ENCODE measurements at regions not wholly inside any gene's neighbourhood (a gene's known extent, or its start where the extent isn't known, plus 50 kb on each side); places are given as distances from the start of the nearest gene placed in this dataset.

DNA sequence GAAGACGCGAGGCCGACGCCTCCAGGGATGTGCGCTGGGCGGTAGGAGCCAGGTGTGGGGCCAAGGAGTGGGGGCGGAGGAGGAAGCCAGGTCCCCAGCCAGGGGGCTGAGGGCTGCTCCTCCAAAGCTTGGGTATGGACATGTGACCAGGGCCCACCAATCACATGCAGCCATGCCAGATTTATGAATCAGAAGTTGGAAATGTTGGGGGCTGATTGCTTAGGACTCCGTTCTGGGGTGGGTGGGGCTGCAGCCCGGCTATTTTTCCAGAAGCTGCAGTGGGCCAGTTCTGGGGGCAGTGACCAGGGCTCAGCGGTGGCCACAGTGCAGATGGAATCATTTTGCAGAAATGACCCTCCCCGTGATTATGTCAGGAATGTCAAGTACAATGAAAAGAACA is 96.0 kb downstream of the CEBPB start:
- peak; percentile 75 for DNase-seq (ENCODE audit: low spot score)
- TF ChIP-seq, protein P1, sequence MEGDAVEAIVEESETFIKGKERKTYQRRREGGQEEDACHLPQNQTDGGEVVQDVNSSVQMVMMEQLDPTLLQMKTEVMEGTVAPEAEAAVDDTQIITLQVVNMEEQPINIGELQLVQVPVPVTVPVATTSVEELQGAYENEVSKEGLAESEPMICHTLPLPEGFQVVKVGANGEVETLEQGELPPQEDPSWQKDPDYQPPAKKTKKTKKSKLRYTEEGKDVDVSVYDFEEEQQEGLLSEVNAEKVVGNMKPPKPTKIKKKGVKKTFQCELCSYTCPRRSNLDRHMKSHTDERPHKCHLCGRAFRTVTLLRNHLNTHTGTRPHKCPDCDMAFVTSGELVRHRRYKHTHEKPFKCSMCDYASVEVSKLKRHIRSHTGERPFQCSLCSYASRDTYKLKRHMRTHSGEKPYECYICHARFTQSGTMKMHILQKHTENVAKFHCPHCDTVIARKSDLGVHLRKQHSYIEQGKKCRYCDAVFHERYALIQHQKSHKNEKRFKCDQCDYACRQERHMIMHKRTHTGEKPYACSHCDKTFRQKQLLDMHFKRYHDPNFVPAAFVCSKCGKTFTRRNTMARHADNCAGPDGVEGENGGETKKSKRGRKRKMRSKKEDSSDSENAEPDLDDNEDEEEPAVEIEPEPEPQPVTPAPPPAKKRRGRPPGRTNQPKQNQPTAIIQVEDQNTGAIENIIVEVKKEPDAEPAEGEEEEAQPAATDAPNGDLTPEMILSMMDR (IDR thresholded peaks at IDR 0.05; ENCODE audit: extremely low read depth, missing control alignments), result no peak

DNA sequence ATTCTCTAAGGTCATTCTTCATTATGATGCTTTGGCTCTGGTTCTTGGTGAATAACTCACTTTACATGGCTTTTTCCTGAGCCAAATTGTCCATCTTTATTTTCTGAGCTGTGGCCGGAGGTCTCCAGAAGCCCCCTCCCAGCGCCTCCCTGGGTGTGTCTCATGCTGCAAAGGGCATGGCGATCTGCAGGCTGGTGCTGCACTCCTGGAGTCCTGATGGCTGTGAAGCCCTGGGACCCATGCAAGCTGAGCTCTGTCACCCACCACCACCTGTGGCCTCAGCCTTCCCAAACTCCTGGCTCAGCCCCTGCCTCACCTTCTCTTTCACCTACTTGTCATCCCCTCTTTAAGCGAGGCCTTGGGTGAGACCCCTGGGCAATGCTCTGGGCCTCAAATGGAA is 96.9 kb downstream of the CEBPB start:
- no peak for DNase-seq (ENCODE audit: low spot score)
- TF ChIP-seq, protein P1 (IDR thresholded peaks at IDR 0.05; ENCODE audit: extremely low read depth, missing control alignments), result no peak

DNA sequence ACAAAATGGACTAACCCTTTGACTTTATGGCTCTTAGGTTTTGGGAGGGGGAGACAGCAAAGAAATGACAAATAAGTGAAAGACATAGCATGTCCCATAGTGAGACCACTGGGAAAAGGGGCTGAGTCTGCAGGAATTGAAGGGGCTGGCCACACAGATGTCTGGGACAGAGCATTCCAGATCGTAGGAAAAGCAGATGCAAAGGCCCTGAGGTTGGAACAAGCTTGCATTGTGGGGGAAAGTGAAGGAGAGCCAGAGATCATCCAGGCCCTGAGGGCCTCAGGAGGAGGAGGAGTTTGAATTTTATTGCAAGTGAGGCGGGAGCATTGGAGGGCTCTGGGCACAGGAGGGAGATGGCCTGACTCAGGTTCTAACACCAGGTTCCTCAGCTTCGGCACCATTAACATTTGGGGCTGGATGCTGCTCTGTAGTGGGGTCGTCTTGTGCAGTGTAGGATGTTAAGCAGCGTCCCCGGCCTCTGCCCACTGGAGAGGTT is 97.5 kb downstream of the CEBPB start:
- TF ChIP-seq, protein P1 (IDR thresholded peaks at IDR 0.05; ENCODE audit: extremely low read depth, missing control alignments), result no peak
- no peak for DNase-seq (ENCODE audit: low spot score)

DNA sequence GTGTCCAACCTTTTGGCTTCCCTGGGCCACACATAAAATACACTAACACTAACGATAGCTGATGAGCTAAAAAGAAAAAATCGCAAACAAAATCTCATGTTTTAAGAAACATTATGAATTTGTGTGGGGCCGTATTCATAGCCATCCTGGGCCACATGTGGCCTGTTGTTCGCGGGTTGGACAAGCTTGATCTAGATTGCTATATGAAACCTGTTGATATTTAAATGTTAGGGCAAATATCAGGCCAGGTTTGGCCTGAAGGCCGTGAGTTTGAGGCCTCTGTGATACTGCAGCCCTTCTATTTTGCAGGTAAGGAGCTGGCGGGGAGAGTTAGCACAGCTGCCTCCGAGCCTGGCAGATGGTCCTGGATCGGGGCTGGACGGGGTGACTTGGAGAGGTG is 99.0 kb downstream of the CEBPB start:
- DNase-seq (ENCODE audit: low spot score), result no peak
- TF ChIP-seq, protein P1 (IDR thresholded peaks at IDR 0.05; ENCODE audit: extremely low read depth, missing control alignments), result no peak

DNA sequence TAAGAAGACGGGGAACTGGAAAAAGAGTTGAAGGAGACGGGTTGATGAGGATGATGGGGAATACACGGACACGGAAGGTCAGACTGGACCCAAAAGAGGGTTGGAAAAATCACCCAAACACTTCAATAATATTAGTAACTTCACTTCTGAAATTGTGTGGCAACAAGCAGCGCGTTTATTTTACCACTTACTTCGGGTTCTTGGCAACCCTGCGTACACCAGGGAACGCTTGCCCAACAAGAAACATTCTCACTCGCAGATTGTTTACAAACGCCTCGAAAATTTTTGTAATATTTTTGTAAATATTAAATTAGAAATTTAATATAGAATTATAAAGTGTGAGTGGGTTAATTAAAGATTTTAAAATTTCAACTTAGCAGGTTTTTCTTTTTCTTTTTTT is 99.5 kb downstream of the CEBPB start:
- TF ChIP-seq, protein P1 (IDR thresholded peaks at IDR 0.05; ENCODE audit: extremely low read depth, missing control alignments), result no peak
- no peak for DNase-seq (ENCODE audit: low spot score)

DNA sequence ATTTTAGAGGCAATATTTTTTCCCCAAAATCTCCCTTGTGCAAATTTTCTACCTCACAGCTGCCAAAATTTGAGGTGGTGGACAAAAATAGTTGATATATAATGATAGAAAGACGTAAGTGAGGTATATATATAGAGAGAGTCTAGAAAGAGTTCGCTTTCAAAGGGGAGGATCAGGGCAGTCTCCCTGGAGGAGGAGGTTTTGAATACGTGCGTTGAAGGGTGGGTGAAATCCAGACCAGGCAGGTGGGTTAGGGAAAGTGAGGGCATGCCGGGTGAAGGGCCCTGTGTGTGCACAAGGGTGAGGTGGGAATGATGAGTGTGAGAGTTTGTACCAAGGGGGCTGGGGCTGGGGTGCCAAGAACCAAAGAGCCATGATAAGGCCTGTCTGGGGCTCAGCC is 100.2 kb downstream of the CEBPB start:
- TF ChIP-seq, protein P1 (IDR thresholded peaks at IDR 0.05; ENCODE audit: extremely low read depth, missing control alignments), result no peak
- no peak for DNase-seq (ENCODE audit: low spot score)

DNA sequence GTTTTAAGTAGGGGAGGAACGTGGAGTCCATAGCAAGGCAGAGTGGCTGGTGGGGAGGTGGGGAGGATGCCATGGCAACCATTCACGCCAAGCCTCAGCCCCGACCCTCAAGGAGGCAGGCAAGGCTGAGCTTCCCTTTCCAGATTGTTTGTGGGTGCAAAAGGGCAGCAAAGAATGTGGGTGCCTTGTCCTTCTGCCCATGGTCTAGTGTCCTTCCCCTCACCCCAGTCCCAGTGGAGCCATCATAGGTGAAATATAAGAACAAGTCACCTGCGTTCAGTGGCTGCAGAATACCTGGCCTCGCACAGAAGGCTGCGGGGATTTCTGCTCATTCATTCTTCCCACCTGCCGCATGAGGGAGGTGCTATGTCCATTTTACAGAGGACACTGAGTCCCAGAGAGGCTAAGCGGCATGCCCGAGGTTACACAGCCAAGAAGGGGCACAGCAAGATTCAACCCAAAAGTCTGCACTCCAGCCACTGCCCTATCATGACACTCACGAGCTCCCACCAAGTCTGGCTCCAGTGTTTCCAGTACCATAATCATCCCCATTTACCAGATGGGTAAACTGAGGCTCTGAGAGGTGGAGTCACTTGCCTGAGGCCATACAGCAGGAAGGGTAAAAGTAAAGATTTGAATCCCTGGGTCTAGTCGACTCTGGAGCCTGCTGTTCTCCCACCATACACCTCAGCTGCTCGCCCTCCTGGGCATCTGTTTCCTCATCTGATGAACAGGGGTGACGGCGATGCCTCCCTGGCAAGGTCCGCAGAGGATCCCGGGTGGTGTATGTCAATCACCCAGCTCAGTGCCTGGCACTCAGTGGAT is 100.8 kb downstream of the CEBPB start:
- TF ChIP-seq, protein P1 (IDR thresholded peaks at IDR 0.05; ENCODE audit: extremely low read depth, missing control alignments), result no peak
- DNase-seq (ENCODE audit: low spot score), result no peak
